ENCODE measurements at regions not wholly inside any gene's neighbourhood (a gene's known extent, or its start where the extent isn't known, plus 50 kb on each side); places are given as distances from the start of the nearest gene placed in this dataset.

- Histone ChIP-seq H3K27me3 (ENCODE audit: insufficient read depth, low read length, poor library complexity) (no peaks in the 10 kb centered on the region), H3K36me3 (ENCODE audit: control insufficient read depth, insufficient read depth, low read length) (no peaks in the 10 kb centered on the region), H3K9ac (ENCODE audit: low read length) (no peak overlapping the region), H2BK5ac (ENCODE audit: low read length) (no peak overlapping the region), H3K79me1 (ENCODE audit: low read length) (no peaks in the 10 kb centered on the region), H3K4me2 (ENCODE audit: low read length) (no peak overlapping the region), H4K5ac (ENCODE audit: low read length) (no peak overlapping the region), H3K4me3 (ENCODE audit: low read length) (no peak overlapping the region), H3K4me1 (ENCODE audit: control insufficient read depth, low read depth, low read length) (no peaks in the 10 kb centered on the region), H3K27ac (ENCODE audit: low read depth, low read length) (no peak overlapping the region), H3K23ac (ENCODE audit: low read length) (no peak overlapping the region), H2BK120ac (ENCODE audit: low read depth, low read length) (no peak overlapping the region), H2AK5ac (ENCODE audit: low read length) (no peak overlapping the region), H3K4ac (ENCODE audit: low read depth, low read length) (no peak overlapping the region), H4K8ac (ENCODE audit: low read depth, low read length) (no peak overlapping the region), H3K56ac (ENCODE audit: low read length) (no peak overlapping the region), H3K79me2 (ENCODE audit: control insufficient read depth, insufficient read depth, low read length) (no peaks in the 10 kb centered on the region), H2BK15ac (replicated peaks; ENCODE audit: low read depth) (no peak overlapping the region), H3K18ac (ENCODE audit: low read length) (no peak overlapping the region)
- DNase-seq = no peak
- WGBS (ENCODE audit: extremely low coverage, insufficient coverage, low lambda C conversion rate) = no CpG with 5 or more reads among the region's 3 CpGs
Observed at GRCh38 chr20:19110285-19110684, 102.2 kb upstream of the SLC24A3 start.

DNA sequence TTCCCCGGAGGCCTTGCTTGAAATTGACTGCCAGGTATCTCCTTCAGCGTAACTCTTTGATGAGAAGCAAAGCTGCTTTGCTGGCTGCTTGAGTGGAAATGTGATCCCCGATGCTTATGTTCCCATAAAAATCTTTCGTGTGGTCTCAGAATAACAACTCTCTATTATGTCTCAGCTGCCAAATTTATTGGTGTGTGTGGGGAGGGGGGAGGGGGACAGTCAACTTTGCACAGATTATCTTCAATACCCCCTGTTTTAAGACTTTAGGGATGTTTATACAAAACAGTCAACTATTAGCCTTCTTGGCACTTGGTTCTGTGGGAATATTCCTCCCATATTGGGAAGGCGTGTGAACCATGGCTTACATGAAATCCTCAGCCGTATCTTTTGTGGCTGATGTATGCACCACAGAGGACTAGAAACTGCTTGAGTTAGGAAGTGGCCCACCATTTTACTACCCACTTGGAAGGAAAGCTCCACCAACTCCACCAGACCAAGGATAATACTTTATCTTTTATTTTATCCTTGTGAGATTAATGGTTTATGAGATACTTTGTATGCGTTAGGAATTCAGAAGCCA lies 101.5 kb upstream of the SLC24A3 start:
- no peak for DNase-seq
- Histone ChIP-seq H3K18ac (ENCODE audit: low read length) (no peak overlapping the region), H3K9ac (ENCODE audit: low read length) (no peak overlapping the region), H3K27me3 (ENCODE audit: insufficient read depth, low read length, poor library complexity) (no peaks in the 10 kb centered on the region), H2BK120ac (ENCODE audit: low read depth, low read length) (no peak overlapping the region), H4K5ac (ENCODE audit: low read length) (no peak overlapping the region), H3K4ac (ENCODE audit: low read depth, low read length) (no peak overlapping the region), H2BK15ac (replicated peaks; ENCODE audit: low read depth) (no peak overlapping the region), H3K79me1 (ENCODE audit: low read length) (no peaks in the 10 kb centered on the region), H2BK5ac (ENCODE audit: low read length) (no peak overlapping the region), H3K27ac (ENCODE audit: low read depth, low read length) (no peak overlapping the region), H3K4me1 (ENCODE audit: control insufficient read depth, low read depth, low read length) (no peaks in the 10 kb centered on the region), H4K8ac (ENCODE audit: low read depth, low read length) (no peak overlapping the region), H3K4me3 (ENCODE audit: low read length) (no peak overlapping the region), H3K4me2 (ENCODE audit: low read length) (no peak overlapping the region), H3K79me2 (ENCODE audit: control insufficient read depth, insufficient read depth, low read length) (no peaks in the 10 kb centered on the region), H3K56ac (ENCODE audit: low read length) (no peak overlapping the region), H3K36me3 (ENCODE audit: control insufficient read depth, insufficient read depth, low read length) (no peaks in the 10 kb centered on the region), H3K23ac (ENCODE audit: low read length) (no peak overlapping the region), H2AK5ac (ENCODE audit: low read length) (no peak overlapping the region)
- WGBS (ENCODE audit: extremely low coverage, insufficient coverage, low lambda C conversion rate) = no CpG with 5 or more reads among the region's 7 CpGs

DNA sequence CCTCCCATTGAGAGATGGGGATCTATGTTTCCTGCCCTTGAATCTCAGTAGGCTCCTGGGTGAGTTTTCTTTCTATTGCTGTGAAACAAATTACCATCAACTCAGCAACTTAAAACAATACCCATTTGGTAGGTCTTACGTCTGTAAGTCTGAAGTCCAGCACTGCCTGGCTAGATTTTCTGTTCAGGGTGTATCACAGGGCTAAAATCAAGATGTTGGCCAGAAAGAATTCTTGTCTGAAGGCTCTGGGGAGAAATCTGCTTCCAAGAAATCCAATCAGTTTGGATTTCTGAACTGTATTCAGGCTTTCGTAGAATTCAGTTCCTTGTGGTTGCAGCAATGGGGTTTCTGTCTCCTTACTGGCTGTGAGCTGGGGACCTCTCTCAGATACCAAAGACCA lies 99.6 kb upstream of the SLC24A3 start:
- H3K56ac ChIP-seq (ENCODE audit: low read length) = no peak overlapping the region
- no CpG with 5 or more reads among the region's 2 CpGs for WGBS (ENCODE audit: extremely low coverage, insufficient coverage, low lambda C conversion rate)
- H4K8ac ChIP-seq (ENCODE audit: low read depth, low read length) = no peak overlapping the region
- no peak overlapping the region for H3K4ac ChIP-seq (ENCODE audit: low read depth, low read length)
- no peak overlapping the region for H3K18ac ChIP-seq (ENCODE audit: low read length)
- H2BK5ac ChIP-seq (ENCODE audit: low read length) = no peak overlapping the region
- no peak overlapping the region for H3K4me3 ChIP-seq (ENCODE audit: low read length)
- H4K5ac ChIP-seq (ENCODE audit: low read length) = no peak overlapping the region
- no peak for DNase-seq
- H3K4me1 ChIP-seq (ENCODE audit: control insufficient read depth, low read depth, low read length) = no peaks in the 10 kb centered on the region
- H3K27me3 ChIP-seq (ENCODE audit: insufficient read depth, low read length, poor library complexity) = no peaks in the 10 kb centered on the region
- H2BK15ac ChIP-seq (replicated peaks; ENCODE audit: low read depth) = no peak overlapping the region
- no peaks in the 10 kb centered on the region for H3K36me3 ChIP-seq (ENCODE audit: control insufficient read depth, insufficient read depth, low read length)
- H3K4me2 ChIP-seq (ENCODE audit: low read length) = no peak overlapping the region
- no peak overlapping the region for H3K27ac ChIP-seq (ENCODE audit: low read depth, low read length)
- no peak overlapping the region for H3K9ac ChIP-seq (ENCODE audit: low read length)
- H2AK5ac ChIP-seq (ENCODE audit: low read length) = no peak overlapping the region
- no peaks in the 10 kb centered on the region for H3K79me1 ChIP-seq (ENCODE audit: low read length)
- H3K23ac ChIP-seq (ENCODE audit: low read length) = no peak overlapping the region
- no peaks in the 10 kb centered on the region for H3K79me2 ChIP-seq (ENCODE audit: control insufficient read depth, insufficient read depth, low read length)
- H2BK120ac ChIP-seq (ENCODE audit: low read depth, low read length) = no peak overlapping the region

DNA sequence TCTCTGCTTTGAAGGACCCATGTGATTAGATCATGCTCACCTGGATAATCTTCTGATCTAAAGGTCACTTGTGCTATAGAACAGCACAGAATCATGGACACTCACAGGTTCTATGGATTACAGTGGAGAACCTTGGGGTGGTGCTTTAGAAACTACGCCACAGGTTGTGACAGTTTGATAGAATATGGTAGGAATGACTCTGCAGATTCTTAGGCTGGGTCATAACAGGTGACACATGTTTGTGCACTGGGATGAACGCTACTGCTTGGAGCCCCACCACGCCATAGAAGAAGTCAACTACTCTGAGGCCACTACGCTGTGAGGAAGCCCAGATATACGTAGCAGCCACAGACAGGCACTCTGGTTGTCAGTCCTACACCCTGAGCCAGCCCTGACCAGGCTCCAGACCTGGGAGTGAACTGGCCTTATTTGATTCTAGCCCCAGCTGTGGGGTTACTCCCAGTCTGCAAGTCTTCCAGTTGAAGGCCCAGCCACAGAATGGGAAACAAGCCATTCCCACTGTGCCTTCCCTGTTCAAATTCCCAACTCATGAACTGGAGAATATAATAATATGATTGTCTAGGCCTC lies 99.0 kb upstream of the SLC24A3 start:
- H2BK15ac ChIP-seq (replicated peaks; ENCODE audit: low read depth) = no peak overlapping the region
- H3K27me3 ChIP-seq (ENCODE audit: insufficient read depth, low read length, poor library complexity) = no peaks in the 10 kb centered on the region
- no peak overlapping the region for H4K5ac ChIP-seq (ENCODE audit: low read length)

GRCh38 chr20:19114410-19114809 lies 98.0 kb upstream of the SLC24A3 start:
- DNase-seq = no peak
- no CpG with 5 or more reads among the region's 2 CpGs for WGBS (ENCODE audit: extremely low coverage, insufficient coverage, low lambda C conversion rate)
- H3K4me1 ChIP-seq (ENCODE audit: control insufficient read depth, low read depth, low read length) = no peaks in the 10 kb centered on the region
- H3K18ac ChIP-seq (ENCODE audit: low read length) = no peak overlapping the region
- no peak overlapping the region for H2AK5ac ChIP-seq (ENCODE audit: low read length)
- no peak overlapping the region for H2BK5ac ChIP-seq (ENCODE audit: low read length)
- no peaks in the 10 kb centered on the region for H3K36me3 ChIP-seq (ENCODE audit: control insufficient read depth, insufficient read depth, low read length)
- H3K9ac ChIP-seq (ENCODE audit: low read length) = no peak overlapping the region
- no peaks in the 10 kb centered on the region for H3K27me3 ChIP-seq (ENCODE audit: insufficient read depth, low read length, poor library complexity)
- no peak overlapping the region for H3K4me2 ChIP-seq (ENCODE audit: low read length)
- no peak overlapping the region for H3K4ac ChIP-seq (ENCODE audit: low read depth, low read length)
- H3K56ac ChIP-seq (ENCODE audit: low read length) = no peak overlapping the region
- no peak overlapping the region for H2BK15ac ChIP-seq (replicated peaks; ENCODE audit: low read depth)
- H2BK120ac ChIP-seq (ENCODE audit: low read depth, low read length) = no peak overlapping the region
- no peaks in the 10 kb centered on the region for H3K79me2 ChIP-seq (ENCODE audit: control insufficient read depth, insufficient read depth, low read length)
- no peaks in the 10 kb centered on the region for H3K79me1 ChIP-seq (ENCODE audit: low read length)
- H4K8ac ChIP-seq (ENCODE audit: low read depth, low read length) = no peak overlapping the region
- no peak overlapping the region for H3K23ac ChIP-seq (ENCODE audit: low read length)
- H4K5ac ChIP-seq (ENCODE audit: low read length) = no peak overlapping the region
- H3K27ac ChIP-seq (ENCODE audit: low read depth, low read length) = no peak overlapping the region
- H3K4me3 ChIP-seq (ENCODE audit: low read length) = no peak overlapping the region

More for the DNA sequence above, 99.0 kb upstream of the SLC24A3 start:
- H3K79me1 ChIP-seq (ENCODE audit: low read length) = no peaks in the 10 kb centered on the region
- no peak overlapping the region for H3K23ac ChIP-seq (ENCODE audit: low read length)
- H3K36me3 ChIP-seq (ENCODE audit: control insufficient read depth, insufficient read depth, low read length) = no peaks in the 10 kb centered on the region
- H2AK5ac ChIP-seq (ENCODE audit: low read length) = no peak overlapping the region
- H2BK120ac ChIP-seq (ENCODE audit: low read depth, low read length) = no peak overlapping the region
- no peak overlapping the region for H4K8ac ChIP-seq (ENCODE audit: low read depth, low read length)
- H3K4me3 ChIP-seq (ENCODE audit: low read length) = no peak overlapping the region
- no peak overlapping the region for H3K27ac ChIP-seq (ENCODE audit: low read depth, low read length)
- WGBS (ENCODE audit: extremely low coverage, insufficient coverage, low lambda C conversion rate) = no CpG with 5 or more reads among the region's 5 CpGs
- H2BK5ac ChIP-seq (ENCODE audit: low read length) = no peak overlapping the region
- H3K4me2 ChIP-seq (ENCODE audit: low read length) = no peak overlapping the region
- no peak overlapping the region for H3K56ac ChIP-seq (ENCODE audit: low read length)
- no peaks in the 10 kb centered on the region for H3K4me1 ChIP-seq (ENCODE audit: control insufficient read depth, low read depth, low read length)
- DNase-seq = no peak
- no peak overlapping the region for H3K18ac ChIP-seq (ENCODE audit: low read length)
- H3K4ac ChIP-seq (ENCODE audit: low read depth, low read length) = no peak overlapping the region
- no peaks in the 10 kb centered on the region for H3K79me2 ChIP-seq (ENCODE audit: control insufficient read depth, insufficient read depth, low read length)
- no peak overlapping the region for H3K9ac ChIP-seq (ENCODE audit: low read length)

GRCh38 chr20:19115581-19115980 lies 96.9 kb upstream of the SLC24A3 start:
- H2BK120ac ChIP-seq (ENCODE audit: low read depth, low read length) = no peak overlapping the region
- H3K56ac ChIP-seq (ENCODE audit: low read length) = no peak overlapping the region
- no peaks in the 10 kb centered on the region for H3K36me3 ChIP-seq (ENCODE audit: control insufficient read depth, insufficient read depth, low read length)
- no peaks in the 10 kb centered on the region for H3K79me2 ChIP-seq (ENCODE audit: control insufficient read depth, insufficient read depth, low read length)
- H3K27me3 ChIP-seq (ENCODE audit: insufficient read depth, low read length, poor library complexity) = no peaks in the 10 kb centered on the region
- H3K18ac ChIP-seq (ENCODE audit: low read length) = no peak overlapping the region
- H3K23ac ChIP-seq (ENCODE audit: low read length) = no peak overlapping the region
- H3K4me3 ChIP-seq (ENCODE audit: low read length) = no peak overlapping the region
- H3K27ac ChIP-seq (ENCODE audit: low read depth, low read length) = no peak overlapping the region
- no peak overlapping the region for H3K4ac ChIP-seq (ENCODE audit: low read depth, low read length)
- no peak overlapping the region for H4K8ac ChIP-seq (ENCODE audit: low read depth, low read length)
- no peak overlapping the region for H3K4me2 ChIP-seq (ENCODE audit: low read length)
- H3K79me1 ChIP-seq (ENCODE audit: low read length) = no peaks in the 10 kb centered on the region
- no peak overlapping the region for H4K5ac ChIP-seq (ENCODE audit: low read length)
- no CpG with 5 or more reads among the region's 6 CpGs for WGBS (ENCODE audit: extremely low coverage, insufficient coverage, low lambda C conversion rate)
- H2BK5ac ChIP-seq (ENCODE audit: low read length) = no peak overlapping the region
- no peaks in the 10 kb centered on the region for H3K4me1 ChIP-seq (ENCODE audit: control insufficient read depth, low read depth, low read length)
- DNase-seq = no peak
- no peak overlapping the region for H2AK5ac ChIP-seq (ENCODE audit: low read length)
- H3K9ac ChIP-seq (ENCODE audit: low read length) = no peak overlapping the region
- H2BK15ac ChIP-seq (replicated peaks; ENCODE audit: low read depth) = no peak overlapping the region

Data from mesendoderm (in vitro differentiated cells).